Astrocyte (in vitro differentiated cells and primary cell): ENCODE measurements at regions not wholly inside any gene's neighbourhood (a gene's known extent, or its start where the extent isn't known, plus 50 kb on each side); places are given as distances from the start of the nearest gene placed in this dataset.

Source experiments
- DNase-seq: peaks from one replicate; pipeline ENCODE4 v3.0.0-alpha.2; 2010; ENCODE audit warnings: low read depth
- FAIRE-seq: peaks from 2 replicates; lab custom pipeline; 2011; peaks lifted over from hg19 to GRCh38; lab: Jason Lieb, UNC
- H2AFZ ChIP-seq: 2 replicates; pipeline ENCODE4 v1.6.0; 2012; ENCODE audit warnings: low read depth, low read length, inconsistent platforms
- H3K27ac ChIP-seq: 2 replicates; pipeline ENCODE4 v1.5.1; 2011; ENCODE audit warnings: low read depth, low read length, inconsistent platforms
- H3K27me3 ChIP-seq: 2 replicates; pipeline ENCODE4 v1.6.0; 2011; ENCODE audit warnings: low read length, inconsistent platforms; ENCODE audit not compliant: insufficient read depth
- H3K36me3 ChIP-seq: 2 replicates; pipeline ENCODE4 v1.5.1; 2011; ENCODE audit warnings: low read length, inconsistent platforms; ENCODE audit not compliant: insufficient read depth
- H3K4me1 ChIP-seq: 2 replicates; pipeline ENCODE4 v1.5.1; 2011; ENCODE audit warnings: low read length, inconsistent platforms; ENCODE audit not compliant: insufficient read depth
- H3K4me2 ChIP-seq: 2 replicates; pipeline ENCODE4 v1.6.0; 2012; ENCODE audit warnings: low read length, inconsistent platforms
- H3K4me3 ChIP-seq: 2 replicates; pipeline ENCODE4 v1.5.1; 2011; ENCODE audit warnings: low read depth, mild to moderate bottlenecking, low read length, inconsistent platforms; ENCODE audit not compliant: insufficient read depth
- H3K79me2 ChIP-seq: 2 replicates; pipeline ENCODE4 v1.6.0; 2012; ENCODE audit warnings: mild to moderate bottlenecking, low read length, inconsistent platforms; ENCODE audit not compliant: insufficient read depth
- H3K9ac ChIP-seq: 2 replicates; pipeline ENCODE4 v1.6.0; 2012; ENCODE audit warnings: mild to moderate bottlenecking, low read length, inconsistent platforms
- H3K9me3 ChIP-seq: 2 replicates; pipeline ENCODE4 v1.5.1; 2012; ENCODE audit warnings: low read depth, mild to moderate bottlenecking, low read length, inconsistent platforms; ENCODE audit not compliant: insufficient read depth
- H4K20me1 ChIP-seq: 2 replicates; pipeline ENCODE4 v1.6.0; 2012; ENCODE audit warnings: low read length, inconsistent platforms; ENCODE audit not compliant: insufficient read depth
- H3K27ac Mint-ChIP-seq: one replicate; pipeline ENCODE4 v1.8.0; 2021; ENCODE audit warnings: mild to moderate bottlenecking, mixed read lengths; ENCODE audit not compliant: unreplicated experiment
- H3K27me3 Mint-ChIP-seq: one replicate; pipeline ENCODE4 v1.8.0; 2021; ENCODE audit warnings: low read depth, mixed read lengths; ENCODE audit not compliant: unreplicated experiment
- H3K36me3 Mint-ChIP-seq: one replicate; pipeline ENCODE4 v1.8.0; 2021; ENCODE audit warnings: low read depth, mixed read lengths; ENCODE audit not compliant: unreplicated experiment
- H3K4me1 Mint-ChIP-seq: one replicate; pipeline ENCODE4 v1.8.0; 2021; ENCODE audit warnings: low read depth, mixed read lengths; ENCODE audit not compliant: unreplicated experiment
- H3K4me3 Mint-ChIP-seq: one replicate; pipeline ENCODE4 v1.8.0; 2021; ENCODE audit warnings: mild to moderate bottlenecking, moderate library complexity, mixed read lengths; ENCODE audit not compliant: unreplicated experiment
- H3K9me3 Mint-ChIP-seq: one replicate; pipeline ENCODE4 v1.8.0; 2021; ENCODE audit warnings: mild to moderate bottlenecking, mixed read lengths; ENCODE audit not compliant: unreplicated experiment
- EZH2 ChIP-seq: IDR thresholded peaks from 2 replicates; pipeline ENCODE4 v1.6.1; 2012; ENCODE audit warnings: mild to moderate bottlenecking, low read length, inconsistent platforms; ENCODE audit not compliant: insufficient read depth
- TF ChIP-seq, protein P1 (sequence below): IDR thresholded peaks from 2 replicates; pipeline ENCODE4 v1.5.1; 2011; ENCODE audit warnings: low read depth, mild to moderate bottlenecking, inconsistent platforms, low read length, moderate library complexity; ENCODE audit not compliant: insufficient read depth

GRCh38 chr4:164378361-164378760 lies 375.6 kb upstream of the SMIM31 start:
- H3K27ac Mint-ChIP-seq = no peak overlapping the region
- H3K4me1 Mint-ChIP-seq = no peaks in the 10 kb centered on the region
- no peak for DNase-seq
- Histone ChIP-seq H3K79me2 (no peaks in the 10 kb centered on the region), H3K27me3 (peaks cover 2% of the 10 kb centered on the region), H3K4me3 (no peak overlapping the region), H3K4me1 (no peaks in the 10 kb centered on the region), H3K9me3 (no peaks in the 10 kb centered on the region), H2AFZ (no peak overlapping the region), H3K9ac (no peak overlapping the region), H3K4me2 (no peak overlapping the region), H4K20me1 (no peaks in the 10 kb centered on the region), H3K27ac (no peak overlapping the region), H3K36me3 (no peaks in the 10 kb centered on the region)
- H3K9me3 Mint-ChIP-seq = no peaks in the 10 kb centered on the region
- TF ChIP-seq, protein P1, sequence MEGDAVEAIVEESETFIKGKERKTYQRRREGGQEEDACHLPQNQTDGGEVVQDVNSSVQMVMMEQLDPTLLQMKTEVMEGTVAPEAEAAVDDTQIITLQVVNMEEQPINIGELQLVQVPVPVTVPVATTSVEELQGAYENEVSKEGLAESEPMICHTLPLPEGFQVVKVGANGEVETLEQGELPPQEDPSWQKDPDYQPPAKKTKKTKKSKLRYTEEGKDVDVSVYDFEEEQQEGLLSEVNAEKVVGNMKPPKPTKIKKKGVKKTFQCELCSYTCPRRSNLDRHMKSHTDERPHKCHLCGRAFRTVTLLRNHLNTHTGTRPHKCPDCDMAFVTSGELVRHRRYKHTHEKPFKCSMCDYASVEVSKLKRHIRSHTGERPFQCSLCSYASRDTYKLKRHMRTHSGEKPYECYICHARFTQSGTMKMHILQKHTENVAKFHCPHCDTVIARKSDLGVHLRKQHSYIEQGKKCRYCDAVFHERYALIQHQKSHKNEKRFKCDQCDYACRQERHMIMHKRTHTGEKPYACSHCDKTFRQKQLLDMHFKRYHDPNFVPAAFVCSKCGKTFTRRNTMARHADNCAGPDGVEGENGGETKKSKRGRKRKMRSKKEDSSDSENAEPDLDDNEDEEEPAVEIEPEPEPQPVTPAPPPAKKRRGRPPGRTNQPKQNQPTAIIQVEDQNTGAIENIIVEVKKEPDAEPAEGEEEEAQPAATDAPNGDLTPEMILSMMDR = no peak
- no peak for TF ChIP-seq EZH2
- H3K27me3 Mint-ChIP-seq = peaks cover 13% of the 10 kb centered on the region
- FAIRE-seq = no peak
- H3K4me3 Mint-ChIP-seq = no peak overlapping the region
- H3K36me3 Mint-ChIP-seq = no peaks in the 10 kb centered on the region

GRCh38 chr4:164379694-164380093 lies 374.2 kb upstream of the SMIM31 start:
- Histone ChIP-seq H3K9me3 (no peaks in the 10 kb centered on the region), H3K4me1 (no peaks in the 10 kb centered on the region), H3K27ac (no peak overlapping the region), H3K9ac (no peak overlapping the region), H3K36me3 (no peaks in the 10 kb centered on the region), H4K20me1 (no peaks in the 10 kb centered on the region), H3K4me2 (no peak overlapping the region), H3K79me2 (no peaks in the 10 kb centered on the region), H2AFZ (no peak overlapping the region), H3K4me3 (no peak overlapping the region), H3K27me3 (peaks cover 7% of the 10 kb centered on the region)
- H3K27ac Mint-ChIP-seq = no peak overlapping the region
- no peaks in the 10 kb centered on the region for H3K4me1 Mint-ChIP-seq
- no peak for TF ChIP-seq EZH2
- TF ChIP-seq, protein P1 = no peak
- H3K9me3 Mint-ChIP-seq = no peaks in the 10 kb centered on the region
- peaks cover 21% of the 10 kb centered on the region for H3K27me3 Mint-ChIP-seq
- no peak overlapping the region for H3K4me3 Mint-ChIP-seq
- FAIRE-seq = no peak
- H3K36me3 Mint-ChIP-seq = no peaks in the 10 kb centered on the region
- DNase-seq = no peak

- H2AFZ ChIP-seq = no peak overlapping the region
- Mint-ChIP-seq H3K36me3 (no peaks in the 10 kb centered on the region), H3K27me3 (peaks cover 25% of the 10 kb centered on the region), H3K4me3 (no peak overlapping the region), H3K9me3 (no peaks in the 10 kb centered on the region), H3K4me1 (no peaks in the 10 kb centered on the region), H3K27ac (no peak overlapping the region)
- H3K9me3 ChIP-seq = no peaks in the 10 kb centered on the region
- H4K20me1 ChIP-seq = no peaks in the 10 kb centered on the region
- H3K4me1 ChIP-seq = no peaks in the 10 kb centered on the region
- no peak for TF ChIP-seq EZH2
- TF ChIP-seq, protein P1 = no peak
- no peak overlapping the region for H3K4me3 ChIP-seq
- no peak overlapping the region for H3K27ac ChIP-seq
- H3K27me3 ChIP-seq = peaks cover 7% of the 10 kb centered on the region
- no peak overlapping the region for H3K9ac ChIP-seq
- H3K36me3 ChIP-seq = no peaks in the 10 kb centered on the region
- H3K4me2 ChIP-seq = no peak overlapping the region
- DNase-seq (no peak), FAIRE-seq (no peak)
- no peaks in the 10 kb centered on the region for H3K79me2 ChIP-seq
Observed at GRCh38 chr4:164381859-164382258, 372.1 kb upstream of the SMIM31 start.
